A204.1 (cell line): ENCODE measurements at regions not wholly inside any gene's neighbourhood (a gene's known extent, or its start where the extent isn't known, plus 50 kb on each side); places are given as distances from the start of the nearest gene placed in this dataset.

Experiments
- FAIRE-seq: peaks from 2 replicates; lab custom pipeline; 2012; peaks lifted over from hg19 to GRCh38; lab: Jason Lieb, UNC

DNA sequence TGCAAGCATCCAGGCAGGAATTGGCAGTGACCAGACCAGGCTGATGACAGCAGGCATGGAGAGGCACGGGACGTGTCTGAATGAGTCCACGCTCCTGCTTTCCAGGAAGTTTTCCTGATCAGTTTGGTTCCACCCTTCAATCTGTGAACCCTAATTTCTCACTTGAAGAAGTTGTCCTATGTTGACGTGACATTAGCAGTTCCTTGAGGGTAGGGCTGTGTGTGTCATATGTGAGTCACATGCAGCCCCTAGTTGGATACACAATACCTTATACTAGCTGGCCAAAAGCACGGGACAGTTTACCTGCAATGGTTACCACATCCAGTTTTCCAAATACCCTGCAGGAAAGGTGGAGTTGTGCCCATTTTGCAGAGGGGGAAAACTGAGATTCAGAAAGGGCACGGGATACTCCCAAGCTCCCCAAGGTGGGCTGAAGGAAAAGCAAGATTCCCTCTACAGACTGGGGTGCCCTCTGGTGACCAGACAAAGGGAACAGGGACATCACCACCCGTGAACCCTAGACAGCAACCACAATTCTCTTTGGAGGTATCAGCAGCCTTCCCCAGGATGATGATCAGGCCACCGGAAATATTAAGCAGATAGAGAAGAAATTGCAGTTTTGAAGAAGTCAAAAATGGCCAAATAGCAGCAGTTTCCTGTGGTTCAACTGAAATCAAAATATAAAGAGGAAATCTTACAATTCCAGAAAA lies 194.5 kb downstream of the PHETA1 start:
- no peak for FAIRE-seq

DNA sequence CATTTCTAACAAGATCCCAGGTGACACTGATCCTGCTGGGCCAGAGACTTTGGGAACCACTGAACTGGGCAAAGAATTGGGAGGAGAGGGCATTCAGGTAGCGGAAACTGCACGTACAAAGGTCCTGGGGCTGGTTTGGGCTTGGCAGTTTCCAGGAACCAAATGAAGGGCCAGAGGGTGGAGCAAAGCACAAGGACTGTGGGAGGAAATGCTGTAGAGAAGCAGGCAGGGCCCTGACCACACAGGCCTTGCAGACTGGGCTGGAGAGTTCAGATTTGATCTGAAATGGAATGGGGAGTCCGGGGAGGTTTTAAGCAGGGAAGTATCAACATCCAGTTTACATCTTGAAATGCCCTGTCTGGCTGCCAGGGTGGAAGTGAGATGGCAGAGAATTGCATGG lies 195.1 kb downstream of the PHETA1 start:
- no peak for FAIRE-seq

DNA sequence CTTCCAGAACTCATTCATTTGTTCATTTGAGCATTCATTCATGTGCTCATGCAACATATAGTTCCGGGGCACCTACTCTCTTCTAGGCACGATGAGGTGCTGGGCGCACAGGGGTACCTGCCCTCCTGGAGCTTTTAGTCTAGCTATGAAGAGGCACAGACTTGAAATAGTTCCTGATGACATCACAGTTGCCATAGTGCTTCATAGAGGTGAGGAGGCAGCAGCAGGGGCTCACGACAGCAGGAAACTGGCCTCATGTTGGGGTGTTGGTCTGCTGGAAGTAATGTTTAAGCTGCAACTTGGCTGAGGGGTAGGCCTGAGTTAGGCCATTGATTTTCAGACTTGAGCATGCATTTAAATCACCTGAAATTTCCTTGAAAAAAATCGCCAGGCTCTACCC lies 195.5 kb downstream of the PHETA1 start:
- FAIRE-seq, result no peak

DNA sequence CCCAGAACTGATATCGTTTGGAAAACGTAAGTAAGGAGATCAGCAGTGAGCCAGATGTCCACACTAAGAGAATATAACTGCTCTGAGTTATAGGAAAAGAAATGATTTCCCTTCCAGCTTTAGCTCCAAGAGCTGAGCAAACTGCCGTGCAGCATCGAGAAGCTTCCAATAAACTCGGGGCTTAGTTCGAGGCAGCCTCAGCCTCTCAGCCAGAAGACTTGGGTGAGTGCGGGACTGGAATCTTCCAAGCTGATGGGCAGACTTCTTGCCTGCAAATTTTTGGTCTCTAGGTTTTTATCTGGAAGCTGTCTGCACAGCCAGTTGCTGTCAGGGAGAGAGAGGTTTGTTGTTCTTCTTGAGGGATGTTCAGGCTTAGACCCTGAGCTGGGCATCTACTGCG lies 196.1 kb downstream of the PHETA1 start:
- FAIRE-seq, result no peak

DNA sequence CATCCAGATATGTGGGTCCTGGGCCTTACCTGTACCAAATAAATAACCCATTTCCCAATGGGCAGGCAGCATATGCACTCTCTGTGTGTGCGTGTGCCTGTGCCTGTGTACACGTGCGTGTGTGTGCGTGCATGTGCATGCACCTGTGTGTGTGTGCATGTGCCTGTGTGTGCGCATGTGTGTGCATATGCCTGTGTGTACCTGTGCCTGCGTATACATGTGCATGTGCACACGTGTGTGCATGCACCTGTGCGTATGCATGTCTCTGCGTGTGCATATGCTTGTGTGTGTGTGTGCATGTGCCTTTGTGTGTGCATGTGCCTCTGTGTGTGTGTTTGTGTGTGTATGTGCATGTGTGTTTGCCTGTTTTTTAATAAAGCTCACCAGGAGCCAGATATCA lies 197.1 kb downstream of the PHETA1 start:
- FAIRE-seq, result no peak

DNA sequence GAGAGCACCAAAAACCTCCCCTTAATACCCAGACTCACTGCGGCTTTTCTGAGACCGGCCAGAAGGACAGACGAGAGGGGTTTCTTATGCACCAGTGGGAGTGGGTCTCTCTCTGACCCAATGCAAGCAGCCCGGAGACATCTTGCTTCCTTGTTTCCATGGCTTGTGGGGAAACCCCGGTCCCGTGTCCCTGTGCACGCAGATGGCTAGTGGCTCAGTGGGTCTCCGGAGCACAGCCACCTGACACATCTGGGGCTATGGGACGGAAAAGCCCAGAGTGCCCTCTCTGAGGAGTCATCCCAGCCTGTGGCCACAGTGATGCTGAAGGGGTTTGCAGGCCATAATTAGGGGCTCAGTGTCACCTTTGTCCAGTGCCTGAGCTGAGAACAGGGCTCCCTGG lies 197.6 kb downstream of the PHETA1 start:
- FAIRE-seq, result no peak

DNA sequence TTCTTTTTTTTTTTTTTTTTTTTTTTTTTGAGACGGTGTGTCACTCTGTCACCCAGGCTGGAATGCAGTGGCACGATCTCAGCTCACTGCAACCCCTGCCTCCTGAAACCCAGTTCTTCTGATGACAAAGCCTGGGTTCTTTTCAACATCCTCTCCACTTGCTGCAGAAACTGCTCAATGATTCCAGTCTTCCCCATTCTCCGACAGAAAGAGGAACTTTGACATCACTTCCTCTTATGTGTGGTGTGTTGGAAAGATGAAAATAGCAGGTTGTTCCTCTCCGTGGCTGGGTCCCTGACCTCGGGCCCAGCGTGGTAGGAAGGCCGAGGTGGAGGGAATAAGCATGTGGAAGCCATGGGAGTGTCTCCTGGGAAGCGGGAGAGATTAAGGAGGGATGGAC lies 198.4 kb downstream of the PHETA1 start:
- no peak for FAIRE-seq

DNA sequence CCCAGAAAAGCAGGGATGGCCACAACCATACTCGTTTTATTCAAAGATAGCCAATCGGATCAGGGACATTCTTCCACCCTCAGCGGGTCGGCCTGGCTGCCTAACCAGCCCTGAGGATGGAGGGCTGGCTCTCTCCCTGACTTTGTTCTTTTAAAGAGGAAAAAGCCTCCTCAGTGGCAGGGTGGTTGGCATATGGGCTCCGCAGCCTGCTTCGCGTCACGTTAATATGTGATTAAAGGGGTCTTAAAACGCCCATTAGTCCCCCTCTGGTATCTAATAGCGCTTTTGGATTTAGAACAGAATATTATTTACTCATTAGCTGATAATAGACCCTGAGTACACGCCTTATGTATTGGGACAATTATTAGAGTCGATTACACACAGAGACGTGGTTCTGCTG lies 199.4 kb downstream of the PHETA1 start:
- no peak for FAIRE-seq

DNA sequence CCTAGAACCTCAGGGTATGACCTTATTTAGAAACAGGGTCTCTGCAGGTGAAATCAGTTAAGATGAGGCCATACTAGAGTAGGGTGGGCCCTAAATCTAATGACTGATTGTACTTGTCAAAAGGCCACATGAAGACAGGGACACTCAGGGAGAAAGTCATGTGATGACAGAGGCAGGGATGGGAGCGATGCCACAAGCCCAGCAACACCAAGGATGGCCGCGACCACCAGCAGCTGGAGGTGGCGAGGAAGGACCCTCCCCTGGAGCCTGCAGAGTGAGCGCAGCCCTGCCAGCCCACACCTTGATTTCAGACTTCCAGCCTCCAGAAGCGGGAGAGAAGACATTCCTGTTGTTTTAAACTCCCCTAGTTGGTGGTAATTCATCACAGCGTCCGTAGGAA lies 199.9 kb downstream of the PHETA1 start:
- FAIRE-seq, result no peak

DNA sequence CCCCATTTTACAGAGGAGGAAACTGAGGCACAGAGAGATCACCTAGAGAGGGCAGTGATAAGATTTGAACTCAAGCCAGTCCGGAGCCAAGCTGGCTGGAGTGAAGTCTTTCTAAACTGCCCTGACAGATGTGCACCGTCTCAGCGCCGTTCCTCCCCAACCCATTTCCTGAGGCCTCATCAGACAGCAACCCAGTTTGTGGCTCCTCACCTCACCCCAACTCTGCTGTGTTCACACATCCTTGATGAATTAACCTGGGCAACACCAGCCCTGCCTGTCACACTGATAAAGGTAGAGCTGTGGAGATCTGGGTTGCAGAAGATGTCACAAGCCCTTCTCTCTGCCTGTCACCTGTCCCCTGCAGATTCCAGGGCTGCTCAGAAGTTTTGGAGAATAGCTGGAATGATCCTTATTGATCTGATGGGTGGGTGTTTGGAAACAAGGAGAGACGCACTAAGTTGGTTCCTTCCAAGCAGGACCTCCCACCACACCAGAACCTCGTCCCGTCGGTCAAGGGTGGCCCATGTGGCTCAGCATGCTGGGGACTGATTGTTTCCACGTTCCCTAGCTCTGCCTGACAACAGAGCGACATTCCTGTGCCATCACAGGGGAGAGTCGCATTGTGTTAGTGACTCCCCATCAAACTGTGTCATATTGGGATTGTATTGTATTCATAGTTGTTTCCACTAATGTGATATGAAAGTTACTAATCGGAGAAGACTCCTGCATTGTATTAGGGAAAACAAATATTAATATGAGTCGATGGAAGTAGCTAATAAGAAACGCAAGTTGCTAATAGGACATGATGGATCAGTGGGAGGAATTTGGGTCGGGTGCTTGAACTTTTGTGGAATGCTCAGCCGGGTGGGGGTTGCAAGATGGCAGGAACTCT lies 200.6 kb downstream of the PHETA1 start:
- FAIRE-seq, result no peak

DNA sequence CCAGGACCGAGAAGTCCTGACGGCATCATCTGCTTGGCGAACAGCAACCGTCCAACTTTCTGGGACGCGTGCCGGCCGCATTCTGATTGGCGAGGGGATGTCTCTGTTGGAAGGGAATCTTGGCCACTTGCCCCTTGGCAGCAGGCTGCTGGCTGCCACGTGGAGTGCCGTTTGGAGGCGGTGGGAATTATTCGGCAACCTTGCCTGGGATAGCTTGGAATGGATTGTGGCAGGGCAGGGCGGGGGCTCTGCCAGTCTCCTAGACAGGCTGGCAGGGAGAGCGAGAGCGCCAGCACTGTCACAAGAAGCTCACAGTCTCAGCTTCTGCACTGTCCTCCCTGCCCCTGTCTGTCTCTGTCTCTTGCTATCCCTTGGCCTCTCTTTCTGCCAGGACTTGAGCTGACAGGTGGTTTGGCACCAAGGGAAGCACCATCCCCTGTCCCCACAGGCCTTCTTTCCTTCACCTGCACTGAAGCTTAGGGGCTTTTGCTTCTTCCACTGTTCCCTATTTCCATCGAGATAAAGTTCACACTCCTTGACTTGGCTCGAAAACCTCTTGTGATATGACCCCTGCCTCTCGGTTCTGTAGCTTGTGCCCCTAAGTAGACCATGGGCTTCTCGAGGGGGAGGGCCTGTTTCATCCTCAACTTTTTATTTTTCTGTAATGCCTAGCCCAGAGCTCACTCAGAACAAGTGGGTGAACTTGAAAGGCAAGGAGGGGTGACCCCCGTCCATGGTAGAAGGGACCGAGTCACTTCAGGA lies 201.9 kb downstream of the PHETA1 start:
- FAIRE-seq, result no peak

DNA sequence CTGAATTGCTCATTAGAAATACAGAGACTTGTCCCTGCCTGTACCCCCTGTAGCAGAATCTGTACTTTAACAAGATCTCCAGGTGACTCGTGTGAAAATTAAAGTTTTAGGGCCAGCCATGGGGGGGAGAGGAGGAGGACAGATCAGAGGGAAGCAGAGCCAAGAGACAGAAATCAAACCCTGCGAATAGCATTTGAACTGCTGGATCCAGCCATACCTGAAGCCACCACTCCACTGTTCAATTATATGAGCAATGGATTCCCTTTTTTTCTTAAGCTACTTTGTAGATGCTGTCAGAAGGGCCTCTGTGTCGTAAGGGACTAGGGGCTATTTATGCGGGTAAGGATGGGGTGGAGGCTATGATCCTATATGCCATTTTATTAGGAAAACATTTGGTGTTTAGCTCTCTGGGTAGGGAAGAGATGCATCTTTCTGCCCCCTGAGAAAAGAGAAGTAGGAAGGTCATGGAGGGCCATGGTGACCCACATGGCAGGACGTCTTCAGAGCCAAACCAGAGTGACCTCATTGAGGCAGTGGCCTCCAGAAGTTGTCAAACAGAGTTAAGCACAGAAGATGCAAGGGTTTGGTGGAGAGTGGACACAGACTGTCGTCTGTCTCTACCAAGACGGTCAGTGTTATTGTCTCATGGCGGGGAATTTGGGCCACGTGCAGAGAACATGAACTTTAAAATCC lies 203.9 kb downstream of the PHETA1 start:
- no peak for FAIRE-seq

DNA sequence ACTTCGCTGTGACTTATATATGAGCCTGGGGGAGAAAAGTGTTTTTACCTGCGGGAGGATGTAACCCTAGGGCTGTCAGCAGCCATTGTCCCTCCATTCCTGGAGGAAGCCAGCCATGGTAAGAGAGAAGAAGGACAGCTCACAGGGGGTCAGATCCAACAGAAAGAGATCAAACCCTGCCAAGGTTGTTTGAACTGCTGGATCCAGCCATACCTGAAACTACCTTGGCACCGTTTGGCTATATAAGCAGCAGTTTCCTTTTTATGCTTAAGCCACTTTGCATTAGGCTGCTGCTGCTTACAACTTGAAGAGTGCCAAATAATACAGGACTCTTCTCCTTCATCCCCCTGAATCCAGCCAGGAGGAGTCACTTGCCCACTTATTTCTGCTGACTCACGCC lies 205.5 kb downstream of the PHETA1 start:
- no peak for FAIRE-seq

DNA sequence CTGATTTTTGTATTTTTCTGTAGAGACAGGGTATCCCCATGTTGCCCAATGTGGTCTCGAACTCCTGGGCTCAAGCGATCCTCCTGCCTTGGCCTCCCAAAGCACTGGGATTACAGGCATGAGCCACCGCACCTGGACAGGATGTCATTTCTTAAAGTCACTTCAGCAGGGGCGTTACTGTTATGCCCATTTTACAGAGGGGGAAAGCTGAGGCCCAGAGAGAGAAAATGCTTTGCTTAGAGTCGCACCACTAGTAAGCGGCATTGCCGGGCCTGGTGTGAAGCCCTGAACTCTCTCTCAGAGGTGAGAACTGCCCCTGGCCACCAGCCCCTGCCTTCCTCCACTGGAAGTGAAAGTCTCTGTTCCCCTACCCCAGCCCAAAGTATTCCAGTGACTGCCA lies 207.0 kb downstream of the PHETA1 start:
- no peak for FAIRE-seq

DNA sequence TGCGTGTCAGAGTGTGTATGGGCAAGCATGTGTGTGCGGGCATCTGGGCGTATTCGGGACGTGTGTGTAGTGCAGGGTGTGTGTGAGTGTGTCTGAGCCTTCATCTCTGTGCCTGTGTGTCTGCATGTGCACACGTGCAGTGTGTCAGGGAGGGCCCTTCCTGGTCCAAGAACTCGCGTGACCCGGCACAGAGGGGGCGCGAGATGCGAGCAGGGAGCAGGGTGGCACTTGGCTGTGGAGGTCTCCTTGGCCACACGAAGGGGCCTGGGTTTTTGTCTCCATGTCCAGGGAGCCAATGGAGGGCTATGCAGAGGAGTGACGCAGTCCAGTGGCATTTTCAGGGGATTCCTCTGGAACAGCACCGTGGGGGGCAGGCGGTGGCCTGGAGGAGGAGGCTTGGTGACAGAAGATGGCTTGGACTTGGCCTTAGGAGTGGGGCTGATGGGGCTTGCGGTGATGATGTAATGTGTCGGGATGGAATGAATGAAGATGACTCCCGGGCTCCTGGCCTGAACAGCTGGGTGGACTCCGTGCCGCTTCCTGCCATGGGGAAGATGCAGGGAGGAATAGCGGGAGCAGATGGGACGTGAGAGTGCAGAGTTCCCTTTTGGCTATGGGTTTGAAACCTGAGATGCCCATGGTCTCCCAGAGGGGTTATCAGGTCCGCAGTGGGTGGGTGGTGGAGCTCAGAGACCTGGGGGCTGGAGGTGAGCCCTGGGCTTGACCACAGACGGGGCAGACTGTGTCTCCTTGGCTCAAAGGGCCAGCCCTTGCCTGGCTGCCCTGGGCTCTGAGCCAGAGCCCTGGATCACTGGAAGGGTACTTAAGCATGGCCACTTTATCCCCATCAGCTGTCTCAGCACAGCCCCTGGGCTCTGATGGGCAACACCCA lies 208.3 kb downstream of the PHETA1 start:
- FAIRE-seq, result no peak

DNA sequence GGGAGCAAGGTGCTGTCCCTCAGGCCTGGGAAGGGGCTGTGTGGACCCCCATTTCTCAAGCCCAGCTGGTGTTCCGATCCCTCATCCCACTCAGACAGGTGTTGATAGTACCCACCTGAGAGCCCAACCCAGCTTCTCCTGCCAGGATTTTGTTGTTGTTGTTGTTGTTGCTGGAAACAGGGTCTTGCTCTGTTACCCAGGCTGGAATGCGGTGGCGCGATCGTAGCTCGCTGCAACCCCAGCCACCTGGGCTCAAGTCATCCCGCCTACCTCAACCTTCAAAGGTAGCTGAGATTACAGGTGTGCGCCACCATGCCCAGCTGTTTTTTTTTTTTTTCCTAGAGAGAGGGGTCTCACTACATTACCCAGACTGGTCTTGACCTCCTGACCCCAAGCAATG lies 209.9 kb downstream of the PHETA1 start:
- FAIRE-seq, result no peak

DNA sequence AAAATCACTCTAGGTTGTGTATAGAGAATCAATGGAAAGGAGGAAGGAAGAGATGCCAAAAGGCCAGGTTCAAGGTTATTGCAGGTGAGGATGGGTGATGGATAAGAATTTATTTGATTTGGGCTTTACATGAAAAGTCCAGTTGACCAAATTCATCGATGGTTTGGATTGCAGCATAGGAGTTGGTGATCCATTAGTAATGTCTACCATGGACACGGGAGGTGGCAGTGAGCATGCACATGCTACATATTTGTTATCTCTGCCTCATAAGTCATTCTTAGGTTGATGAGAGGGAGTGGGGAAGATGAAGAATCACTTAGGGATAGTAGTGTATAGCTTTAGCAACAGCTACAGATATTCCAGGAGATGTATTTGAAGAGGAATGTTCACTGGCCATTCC lies 211.4 kb downstream of the PHETA1 start:
- FAIRE-seq, result no peak

DNA sequence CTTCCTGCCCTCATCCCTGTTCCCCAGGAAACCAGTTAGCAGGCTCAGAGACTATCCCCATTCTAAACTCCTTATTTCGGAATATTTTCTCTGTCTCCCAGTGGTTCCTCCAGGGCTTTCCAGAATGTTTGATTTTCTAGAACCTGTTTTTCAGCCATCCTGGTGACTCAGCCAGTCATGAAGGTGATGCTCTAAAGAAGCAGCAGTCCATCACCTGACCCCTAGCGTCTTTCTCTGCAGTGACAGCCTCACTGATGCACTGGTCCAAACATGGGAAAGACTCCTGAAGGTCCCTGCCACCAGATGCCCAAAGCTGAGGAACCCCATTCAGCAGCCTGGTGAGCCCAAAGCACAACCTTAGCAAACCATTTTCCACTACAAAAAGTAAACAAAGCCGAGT lies 212.6 kb downstream of the PHETA1 start:
- no peak for FAIRE-seq

DNA sequence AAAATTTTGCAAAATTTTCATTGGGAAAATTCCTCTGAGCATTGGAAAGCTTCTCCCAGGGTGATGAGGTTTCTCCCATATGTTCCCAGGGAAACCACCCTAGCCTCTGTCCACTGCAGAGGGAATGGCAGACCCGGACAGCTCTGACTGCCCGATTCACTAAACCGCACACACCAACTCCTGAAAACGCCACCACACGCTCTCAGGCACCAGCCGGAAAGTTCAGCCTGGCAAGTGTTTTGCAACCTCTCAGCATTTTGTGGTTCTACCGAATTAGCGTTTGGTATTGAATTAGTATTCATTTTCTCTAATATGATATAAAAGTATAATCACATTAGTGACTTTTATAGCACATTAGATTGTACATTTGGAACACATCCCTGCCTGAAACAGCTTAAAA lies 213.4 kb downstream of the PHETA1 start:
- FAIRE-seq, result no peak

DNA sequence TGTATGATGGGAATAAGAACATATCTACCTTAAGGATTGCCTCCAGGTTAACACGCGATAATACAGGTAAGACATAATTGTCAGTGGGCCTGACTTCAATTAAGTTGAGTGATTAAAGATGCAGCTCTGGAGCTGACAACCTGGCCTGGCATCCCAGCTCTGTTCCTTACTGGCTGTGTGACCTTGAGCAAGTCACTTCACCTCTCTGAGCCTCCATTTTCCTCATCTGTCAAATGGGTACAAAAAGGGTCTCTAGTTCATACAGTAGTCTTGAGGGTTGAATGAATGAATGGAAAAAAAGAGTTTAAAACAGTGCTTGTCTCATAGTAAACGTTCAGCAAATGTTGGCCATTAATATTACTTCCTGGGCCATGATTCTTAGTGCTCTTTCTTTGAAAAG lies 213.9 kb downstream of the PHETA1 start:
- no peak for FAIRE-seq

DNA sequence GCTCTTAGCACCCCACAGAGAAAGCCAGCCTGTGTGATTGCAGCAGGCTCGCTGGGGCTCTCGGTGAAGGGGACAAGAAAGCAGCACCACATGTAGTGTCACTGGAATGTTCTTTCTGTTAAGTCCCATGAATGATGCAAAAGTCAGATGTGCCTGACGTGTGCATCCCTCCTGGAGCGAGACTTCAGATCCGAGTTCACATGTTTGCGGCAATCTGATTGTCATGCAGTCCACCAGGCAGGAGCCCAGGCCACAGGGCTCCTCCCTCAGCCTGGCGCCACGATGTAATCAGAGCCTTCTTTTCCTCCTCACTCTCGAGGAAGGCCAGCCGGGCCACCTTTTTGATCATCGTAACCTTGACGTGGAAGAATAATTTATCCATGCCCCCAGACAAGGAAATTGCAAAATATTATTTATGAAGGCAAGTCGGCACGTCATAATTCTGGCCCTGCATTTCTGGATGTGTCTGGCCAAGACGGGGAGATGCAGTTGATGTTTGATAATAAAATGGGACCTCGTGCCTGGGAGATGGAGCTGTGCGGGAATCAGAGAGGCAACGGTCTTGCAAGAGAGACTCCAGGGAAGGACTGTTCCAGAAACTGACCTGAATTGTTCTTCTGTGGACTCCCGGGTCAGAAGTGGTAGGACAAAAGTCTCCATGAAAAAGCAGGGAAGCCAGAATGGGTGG lies 214.6 kb downstream of the PHETA1 start:
- FAIRE-seq, result no peak
